Panc1 (cell line): ENCODE measurements at regions not wholly inside any gene's neighbourhood (a gene's known extent, or its start where the extent isn't known, plus 50 kb on each side); places are given as distances from the start of the nearest gene placed in this dataset.
A peak's percentile ranks its signal among the peaks of the same experiment; 100 is the strongest.

Experiments used
- ATAC-seq: fragments of 200-7000 bp; cut with Tn5 transposase; 2 replicates; pipeline ENCODE4 v1.9.1; 2020; ENCODE audit warnings: mild to moderate bottlenecking, moderate library complexity
- BruUV-seq: library from RNA; stranded (reverse); fragments of 400-500 nt; replicated peaks from 2 replicates; lab custom pipeline; 2021; lab: Mats Ljungman, UMichigan
- CTCF ChIA-PET: fragments of 300-600 bp; sonication (Branson Sonifier 250); formaldehyde crosslinking; loops from one replicate; lab custom pipeline; 2022; ENCODE audit warnings: antibody characterized with exemption; lab: Charles Lee
- POLR2A ChIA-PET: fragments of 300-600 bp; sonication (Branson Sonifier 250); formaldehyde crosslinking; loops from one replicate; lab custom pipeline; 2022; ENCODE audit warnings: antibody characterized with exemption; lab: Charles Lee
- DNase-seq: peaks from one replicate; pipeline ENCODE4 v3.0.0-alpha.2; 2010; ENCODE audit warnings: low read depth, low spot score
- H3K27ac ChIP-seq: 2 replicates; pipeline ENCODE4 v1.5.1; 2011; ENCODE audit warnings: mild to moderate bottlenecking, low read length, inconsistent platforms
- H3K27me3 ChIP-seq: fragments of 200-500 bp; sonication (Bioruptor generic); 2 replicates; pipeline ENCODE4 v1.6.0; 2014; ENCODE audit warnings: low read length, inconsistent platforms; ENCODE audit not compliant: control insufficient read depth, insufficient read depth
- H3K36me3 ChIP-seq: fragments of 200-500 bp; sonication (Bioruptor generic); 2 replicates; pipeline ENCODE4 v1.5.1; 2014; ENCODE audit warnings: inconsistent platforms, mild to moderate bottlenecking, low read length, moderate library complexity; ENCODE audit not compliant: control insufficient read depth, insufficient read depth
- H3K4me1 ChIP-seq: 2 replicates; pipeline ENCODE4 v1.5.1; 2011; ENCODE audit warnings: inconsistent platforms, mild to moderate bottlenecking, low read length, moderate library complexity; ENCODE audit not compliant: control insufficient read depth, insufficient read depth
- H3K4me3 ChIP-seq, 2 experiments: 2 replicates each; pipeline ENCODE4 v1.5.1; 2011 to 2012; ENCODE audit warnings: low read depth in 2 of 2, low read length in 2 of 2, mild to moderate bottlenecking in 2 of 2, inconsistent platforms in 1 of 2, moderate library complexity in 1 of 2
- H3K9me3 ChIP-seq: fragments of 200-500 bp; sonication (Bioruptor generic); 2 replicates; pipeline ENCODE4 v1.5.1; 2014; ENCODE audit warnings: low read depth, mild to moderate bottlenecking, inconsistent platforms, low read length, moderate library complexity; ENCODE audit not compliant: control insufficient read depth, insufficient read depth
- POLR2AphosphoS5 ChIP-seq: IDR thresholded peaks from 2 replicates; pipeline ENCODE4 v1.6.1; 2012; ENCODE audit warnings: mild to moderate bottlenecking, low read depth, low read length, moderate library complexity
- SIN3A ChIP-seq: IDR thresholded peaks from 2 replicates; pipeline ENCODE4 v1.6.1; 2012; ENCODE audit warnings: low read depth, mild to moderate bottlenecking, low read length, moderate library complexity, borderline replicate concordance; ENCODE audit not compliant: insufficient read depth
- TCF7L2 ChIP-seq: IDR thresholded peaks from 2 replicates; pipeline ENCODE4 v1.6.1; 2011; ENCODE audit warnings: mild to moderate bottlenecking, low read depth, low read length, inconsistent platforms
- in situ Hi-C: cut with HindIII; loops from 2 replicates; pipeline ENCODE4 v1.10.0; 2016; ENCODE audit warnings: low sequenced_read_pairs, low pct_unique_long_range_greater_than_20kb
- intact Hi-C: fragments of 100-400 bp; cut with micrococcal nuclease; formaldehyde crosslinking; loops from one replicate; pipeline ENCODE4 v1.10.0; 2022; ENCODE audit not compliant: unreplicated experiment
- TF ChIP-seq, protein P1 (sequence below): fragments of 450-650 bp; IDR thresholded peaks from 2 replicates; pipeline ENCODE4 v1.5.1; 2017; ENCODE audit warnings: mild to moderate bottlenecking
- TF ChIP-seq, protein P2 (sequence below), 2 experiments: IDR thresholded peaks; 2 replicates each; pipeline ENCODE4 v1.6.1; 2011 to 2012; ENCODE audit warnings: low read depth in 2 of 2, control low read depth in 1 of 2, low read length in 1 of 2, mild to moderate bottlenecking in 1 of 2, moderate library complexity in 1 of 2; ENCODE audit not compliant: insufficient read depth in 1 of 2

DNA sequence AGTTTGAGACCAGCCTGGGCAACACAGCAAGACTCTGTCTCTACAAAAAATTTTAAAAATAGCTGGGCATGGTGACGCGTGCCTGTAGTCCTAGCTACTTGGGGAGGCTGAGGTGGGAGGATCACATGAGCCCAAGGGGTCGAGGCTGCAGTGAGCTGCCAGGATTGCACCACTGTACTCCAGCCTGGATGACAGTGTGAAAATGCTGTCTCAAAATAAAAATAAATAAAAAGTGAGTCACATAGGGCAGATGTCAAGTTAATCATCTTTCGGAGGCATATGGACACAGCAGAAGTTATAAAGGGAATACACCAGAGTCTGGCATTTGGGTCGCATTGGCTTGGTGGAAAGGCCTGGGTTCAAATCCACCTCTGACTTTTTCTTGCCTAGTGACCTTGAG, 92.7 kb downstream of the PHETA1 start:
- H3K27me3 ChIP-seq, result peaks cover 6% of the 10 kb centered on the region; the same call in 1 of the 2 replicates
- no TSS peak for BruUV-seq
- H3K27ac ChIP-seq, result no peak overlapping the region
- H3K36me3 ChIP-seq, result no peaks in the 10 kb centered on the region
- no peak for DNase-seq
- ChIA-PET POLR2A (interaction anchor here (0.6 kb wide), 1 partner anchor 121 kb away, joined by 10 read pairs; no protein-coding TSS in a partner anchor), CTCF (interaction anchor here (1.0 to 1.4 kb wide), 2 partner anchors 22 to 23 kb away, joined by 3 to 4 read pairs; no protein-coding TSS in a partner anchor)
- no peaks in the 10 kb centered on the region; the same call in 1 of the 2 replicates for H3K9me3 ChIP-seq
- TF ChIP-seq, protein P1, sequence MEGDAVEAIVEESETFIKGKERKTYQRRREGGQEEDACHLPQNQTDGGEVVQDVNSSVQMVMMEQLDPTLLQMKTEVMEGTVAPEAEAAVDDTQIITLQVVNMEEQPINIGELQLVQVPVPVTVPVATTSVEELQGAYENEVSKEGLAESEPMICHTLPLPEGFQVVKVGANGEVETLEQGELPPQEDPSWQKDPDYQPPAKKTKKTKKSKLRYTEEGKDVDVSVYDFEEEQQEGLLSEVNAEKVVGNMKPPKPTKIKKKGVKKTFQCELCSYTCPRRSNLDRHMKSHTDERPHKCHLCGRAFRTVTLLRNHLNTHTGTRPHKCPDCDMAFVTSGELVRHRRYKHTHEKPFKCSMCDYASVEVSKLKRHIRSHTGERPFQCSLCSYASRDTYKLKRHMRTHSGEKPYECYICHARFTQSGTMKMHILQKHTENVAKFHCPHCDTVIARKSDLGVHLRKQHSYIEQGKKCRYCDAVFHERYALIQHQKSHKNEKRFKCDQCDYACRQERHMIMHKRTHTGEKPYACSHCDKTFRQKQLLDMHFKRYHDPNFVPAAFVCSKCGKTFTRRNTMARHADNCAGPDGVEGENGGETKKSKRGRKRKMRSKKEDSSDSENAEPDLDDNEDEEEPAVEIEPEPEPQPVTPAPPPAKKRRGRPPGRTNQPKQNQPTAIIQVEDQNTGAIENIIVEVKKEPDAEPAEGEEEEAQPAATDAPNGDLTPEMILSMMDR, result no peak
- TF ChIP-seq, protein P2, sequence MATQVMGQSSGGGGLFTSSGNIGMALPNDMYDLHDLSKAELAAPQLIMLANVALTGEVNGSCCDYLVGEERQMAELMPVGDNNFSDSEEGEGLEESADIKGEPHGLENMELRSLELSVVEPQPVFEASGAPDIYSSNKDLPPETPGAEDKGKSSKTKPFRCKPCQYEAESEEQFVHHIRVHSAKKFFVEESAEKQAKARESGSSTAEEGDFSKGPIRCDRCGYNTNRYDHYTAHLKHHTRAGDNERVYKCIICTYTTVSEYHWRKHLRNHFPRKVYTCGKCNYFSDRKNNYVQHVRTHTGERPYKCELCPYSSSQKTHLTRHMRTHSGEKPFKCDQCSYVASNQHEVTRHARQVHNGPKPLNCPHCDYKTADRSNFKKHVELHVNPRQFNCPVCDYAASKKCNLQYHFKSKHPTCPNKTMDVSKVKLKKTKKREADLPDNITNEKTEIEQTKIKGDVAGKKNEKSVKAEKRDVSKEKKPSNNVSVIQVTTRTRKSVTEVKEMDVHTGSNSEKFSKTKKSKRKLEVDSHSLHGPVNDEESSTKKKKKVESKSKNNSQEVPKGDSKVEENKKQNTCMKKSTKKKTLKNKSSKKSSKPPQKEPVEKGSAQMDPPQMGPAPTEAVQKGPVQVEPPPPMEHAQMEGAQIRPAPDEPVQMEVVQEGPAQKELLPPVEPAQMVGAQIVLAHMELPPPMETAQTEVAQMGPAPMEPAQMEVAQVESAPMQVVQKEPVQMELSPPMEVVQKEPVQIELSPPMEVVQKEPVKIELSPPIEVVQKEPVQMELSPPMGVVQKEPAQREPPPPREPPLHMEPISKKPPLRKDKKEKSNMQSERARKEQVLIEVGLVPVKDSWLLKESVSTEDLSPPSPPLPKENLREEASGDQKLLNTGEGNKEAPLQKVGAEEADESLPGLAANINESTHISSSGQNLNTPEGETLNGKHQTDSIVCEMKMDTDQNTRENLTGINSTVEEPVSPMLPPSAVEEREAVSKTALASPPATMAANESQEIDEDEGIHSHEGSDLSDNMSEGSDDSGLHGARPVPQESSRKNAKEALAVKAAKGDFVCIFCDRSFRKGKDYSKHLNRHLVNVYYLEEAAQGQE (IDR thresholded peaks at IDR 0.05; ENCODE audit: insufficient read depth in 1 of 2, low read depth in 2 of 2, low read length in 1 of 2), result no peak
- TF ChIP-seq POLR2AphosphoS5 (no peak), TCF7L2 (no peak), SIN3A (no peak)
- H3K4me1 ChIP-seq, result no peaks in the 10 kb centered on the region; the same call in 1 of the 2 replicates
- ATAC-seq, result no peak
- no peak overlapping the region for H3K4me3 ChIP-seq
- in situ Hi-C loops, result no loop called here
- intact Hi-C loops, result no loop called here

DNA sequence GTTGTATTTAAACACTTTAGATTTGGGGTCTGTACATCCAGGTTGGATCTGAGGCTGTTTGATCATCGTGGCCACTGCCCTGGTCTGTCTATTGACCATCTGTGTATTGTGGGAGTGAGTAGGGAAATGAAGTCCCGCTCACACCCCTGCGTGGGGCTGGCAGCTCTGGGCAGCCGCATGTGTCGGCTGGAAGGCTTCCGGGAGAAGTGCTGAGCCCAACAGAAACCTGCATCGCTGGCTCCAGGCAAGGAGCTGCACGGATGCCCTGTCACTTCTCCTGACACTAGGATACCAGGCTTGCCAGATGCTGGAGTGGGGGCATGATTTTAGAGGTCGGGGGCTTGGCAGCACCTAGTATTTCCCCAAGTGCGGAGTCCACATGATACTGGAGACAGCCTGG, 93.6 kb downstream of the PHETA1 start:
- Histone ChIP-seq H3K4me3 (no peak overlapping the region), H3K4me1 (no peaks in the 10 kb centered on the region; the same call in 1 of the 2 replicates), H3K36me3 (no peaks in the 10 kb centered on the region), H3K27me3 (peaks cover 11% of the 10 kb centered on the region), H3K9me3 (no peaks in the 10 kb centered on the region; the same call in 1 of the 2 replicates), H3K27ac (no peak overlapping the region)
- ChIA-PET POLR2A (interaction anchor here (0.6 kb wide), 1 partner anchor 121 kb away, joined by 10 read pairs; no protein-coding TSS in a partner anchor), CTCF (interaction anchor here (0.6 to 1.4 kb wide), 5 partner anchors 23 to 253 kb away, joined by 3 to 6 read pairs (median 4); no protein-coding TSS in a partner anchor)
- intact Hi-C loops (no loop called here), in situ Hi-C loops (no loop called here)
- no TSS peak for BruUV-seq
- ATAC-seq (peak; percentile 42; the same call in 1 of the 2 replicates), DNase-seq (no peak)
- TF ChIP-seq, protein P1, result no peak
- TF ChIP-seq TCF7L2 (no peak), SIN3A (no peak), POLR2AphosphoS5 (no peak)
- TF ChIP-seq, protein P2 (IDR thresholded peaks at IDR 0.05; ENCODE audit: insufficient read depth in 1 of 2, low read depth in 2 of 2, low read length in 1 of 2), result no peak
